ENCODE measurements at regions not wholly inside any gene's neighbourhood (a gene's known extent, or its start where the extent isn't known, plus 50 kb on each side); places are given as distances from the start of the nearest gene placed in this dataset.

- Histone ChIP-seq H3K27ac (ENCODE audit: low read length) (no peak overlapping the region), H3K4me2 (ENCODE audit: low read length) (no peak overlapping the region), H3K9ac (ENCODE audit: low read length) (no peak overlapping the region), H4K20me1 (ENCODE audit: insufficient read depth) (no peaks in the 10 kb centered on the region), H3F3A (ENCODE audit: insufficient read depth, low read length, poor library complexity, severe bottlenecking) (no peaks in the 10 kb centered on the region), H3K36me3 (ENCODE audit: insufficient read depth, low read length) (no peaks in the 10 kb centered on the region), H3K4me3 (ENCODE audit: low read length) (no peak overlapping the region), H3K9me2 (ENCODE audit: insufficient read depth, low read length) (no peaks in the 10 kb centered on the region), H3K9me3 (ENCODE audit: low read length) (no peaks in the 10 kb centered on the region), H3K79me2 (replicated peaks; ENCODE audit: insufficient read depth, low read length) (no peaks in the 10 kb centered on the region), H2AFZ (ENCODE audit: low read depth, low read length) (no peak overlapping the region), H3K27me3 (ENCODE audit: insufficient read depth, low read depth, low read length) (no peaks in the 10 kb centered on the region)
- TF ChIP-seq EP300 (conservative IDR thresholded peaks at IDR 0.05; ENCODE audit: poor library complexity, severe bottlenecking) = no peak
- no peak for TF ChIP-seq CTCF (IDR thresholded peaks at IDR 0.05; ENCODE audit: poor library complexity, severe bottlenecking)
- no peak for TF ChIP-seq POLR2AphosphoS5 (IDR thresholded peaks at IDR 0.05)
- no peak for TF ChIP-seq MXI1 (conservative IDR thresholded peaks at IDR 0.05; ENCODE audit: poor library complexity, severe bottlenecking)
- TF ChIP-seq EZH2 (IDR thresholded peaks at IDR 0.05; ENCODE audit: borderline replicate concordance, insufficient read depth, low read length, poor library complexity, severe bottlenecking) = no peak
- no peak for TF ChIP-seq TAF1 (IDR thresholded peaks at IDR 0.05; ENCODE audit: low read depth)
- TF ChIP-seq RAD21 (conservative IDR thresholded peaks at IDR 0.05) = no peak
- TF ChIP-seq, protein P1, sequence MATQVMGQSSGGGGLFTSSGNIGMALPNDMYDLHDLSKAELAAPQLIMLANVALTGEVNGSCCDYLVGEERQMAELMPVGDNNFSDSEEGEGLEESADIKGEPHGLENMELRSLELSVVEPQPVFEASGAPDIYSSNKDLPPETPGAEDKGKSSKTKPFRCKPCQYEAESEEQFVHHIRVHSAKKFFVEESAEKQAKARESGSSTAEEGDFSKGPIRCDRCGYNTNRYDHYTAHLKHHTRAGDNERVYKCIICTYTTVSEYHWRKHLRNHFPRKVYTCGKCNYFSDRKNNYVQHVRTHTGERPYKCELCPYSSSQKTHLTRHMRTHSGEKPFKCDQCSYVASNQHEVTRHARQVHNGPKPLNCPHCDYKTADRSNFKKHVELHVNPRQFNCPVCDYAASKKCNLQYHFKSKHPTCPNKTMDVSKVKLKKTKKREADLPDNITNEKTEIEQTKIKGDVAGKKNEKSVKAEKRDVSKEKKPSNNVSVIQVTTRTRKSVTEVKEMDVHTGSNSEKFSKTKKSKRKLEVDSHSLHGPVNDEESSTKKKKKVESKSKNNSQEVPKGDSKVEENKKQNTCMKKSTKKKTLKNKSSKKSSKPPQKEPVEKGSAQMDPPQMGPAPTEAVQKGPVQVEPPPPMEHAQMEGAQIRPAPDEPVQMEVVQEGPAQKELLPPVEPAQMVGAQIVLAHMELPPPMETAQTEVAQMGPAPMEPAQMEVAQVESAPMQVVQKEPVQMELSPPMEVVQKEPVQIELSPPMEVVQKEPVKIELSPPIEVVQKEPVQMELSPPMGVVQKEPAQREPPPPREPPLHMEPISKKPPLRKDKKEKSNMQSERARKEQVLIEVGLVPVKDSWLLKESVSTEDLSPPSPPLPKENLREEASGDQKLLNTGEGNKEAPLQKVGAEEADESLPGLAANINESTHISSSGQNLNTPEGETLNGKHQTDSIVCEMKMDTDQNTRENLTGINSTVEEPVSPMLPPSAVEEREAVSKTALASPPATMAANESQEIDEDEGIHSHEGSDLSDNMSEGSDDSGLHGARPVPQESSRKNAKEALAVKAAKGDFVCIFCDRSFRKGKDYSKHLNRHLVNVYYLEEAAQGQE (IDR thresholded peaks at IDR 0.05; ENCODE audit: borderline replicate concordance) = no peak
- no peak for TF ChIP-seq SMC3 (conservative IDR thresholded peaks at IDR 0.05; ENCODE audit: poor library complexity)
Observed at GRCh38 chr7:41476460-41476803, 226.5 kb downstream of the INHBA start.

- Histone ChIP-seq H3K4me3 (ENCODE audit: low read length) (no peak overlapping the region), H3K9me3 (ENCODE audit: low read length) (no peaks in the 10 kb centered on the region), H2AFZ (ENCODE audit: low read depth, low read length) (no peak overlapping the region), H3K4me2 (ENCODE audit: low read length) (no peak overlapping the region), H3K9me2 (ENCODE audit: insufficient read depth, low read length) (no peaks in the 10 kb centered on the region), H3F3A (ENCODE audit: insufficient read depth, low read length, poor library complexity, severe bottlenecking) (no peaks in the 10 kb centered on the region), H3K27me3 (ENCODE audit: insufficient read depth, low read depth, low read length) (no peaks in the 10 kb centered on the region), H3K36me3 (ENCODE audit: insufficient read depth, low read length) (no peaks in the 10 kb centered on the region), H3K9ac (ENCODE audit: low read length) (no peak overlapping the region), H3K27ac (ENCODE audit: low read length) (no peak overlapping the region), H4K20me1 (ENCODE audit: insufficient read depth) (no peaks in the 10 kb centered on the region), H3K79me2 (replicated peaks; ENCODE audit: insufficient read depth, low read length) (no peaks in the 10 kb centered on the region)
- no peak for TF ChIP-seq EP300 (conservative IDR thresholded peaks at IDR 0.05; ENCODE audit: poor library complexity, severe bottlenecking)
- no peak for TF ChIP-seq SMC3 (conservative IDR thresholded peaks at IDR 0.05; ENCODE audit: poor library complexity)
- TF ChIP-seq EZH2 (IDR thresholded peaks at IDR 0.05; ENCODE audit: borderline replicate concordance, insufficient read depth, low read length, poor library complexity, severe bottlenecking) = no peak
- no peak for TF ChIP-seq MXI1 (conservative IDR thresholded peaks at IDR 0.05; ENCODE audit: poor library complexity, severe bottlenecking)
- TF ChIP-seq, protein P1 (IDR thresholded peaks at IDR 0.05; ENCODE audit: borderline replicate concordance) = no peak
- no peak for TF ChIP-seq CTCF (IDR thresholded peaks at IDR 0.05; ENCODE audit: poor library complexity, severe bottlenecking)
- no peak for TF ChIP-seq TAF1 (IDR thresholded peaks at IDR 0.05; ENCODE audit: low read depth)
- TF ChIP-seq RAD21 (conservative IDR thresholded peaks at IDR 0.05) = no peak
- no peak for TF ChIP-seq POLR2AphosphoS5 (IDR thresholded peaks at IDR 0.05)
Observed at GRCh38 chr7:41475801-41476459, 227.0 kb downstream of the INHBA start.

Data from neural cell (in vitro differentiated cells).